RPMI7951 (cell line): ENCODE measurements at regions not wholly inside any gene's neighbourhood (a gene's known extent, or its start where the extent isn't known, plus 50 kb on each side); places are given as distances from the start of the nearest gene placed in this dataset.
A peak's percentile ranks its signal among the peaks of the same experiment; 100 is the strongest.
"Not testable (repeated sequence)": the region's sequence is repeated elsewhere in the genome, so short reads cannot be mapped to it uniquely, and the experiment has no call there.

Source experiments
- DNase-seq: peaks from one replicate; pipeline ENCODE4 v3.0.0-alpha.2; 2012; ENCODE audit warnings: low read depth

DNA sequence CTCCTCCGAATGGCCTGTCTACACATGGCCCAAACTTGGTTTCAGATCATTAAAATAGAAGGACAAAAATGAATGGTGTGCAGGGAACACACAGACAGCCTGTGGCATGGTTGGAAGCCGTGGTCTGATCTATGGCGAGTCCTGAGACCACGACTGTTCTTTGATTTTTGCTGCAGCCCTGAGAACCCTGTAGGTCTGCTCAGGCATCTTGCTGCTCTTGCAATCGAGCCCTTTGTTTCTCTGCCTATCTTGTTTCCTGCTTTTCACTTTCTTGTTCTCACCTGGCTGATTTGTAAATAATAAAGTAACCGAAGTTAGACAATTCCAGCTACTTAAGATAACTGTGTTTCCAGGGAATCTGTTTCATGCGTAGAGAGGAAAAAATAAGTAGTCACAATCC lies 54.1 kb upstream of the NBPF9 start:
- DNase-seq, result not testable (repeated sequence)

DNA sequence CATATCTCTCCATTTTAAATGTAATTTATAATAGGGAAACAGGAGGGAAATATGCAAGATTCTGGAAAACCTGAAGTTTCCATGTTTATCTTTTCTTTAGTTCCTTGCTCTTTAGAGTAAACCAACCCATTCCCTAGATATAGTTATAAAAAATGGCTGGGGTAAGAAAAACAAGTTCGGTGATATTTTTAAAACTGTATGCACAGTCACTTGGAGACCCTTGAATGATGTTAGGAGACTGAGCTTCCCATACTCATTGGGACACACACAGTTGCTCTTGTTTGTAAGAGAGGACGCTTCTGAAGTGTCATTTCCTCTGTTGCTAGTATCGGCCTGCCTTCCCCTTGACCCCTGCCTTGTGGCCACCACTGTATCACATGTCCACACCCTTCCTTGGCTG lies 55.0 kb upstream of the NBPF9 start:
- peak; percentile 2 for DNase-seq

DNA sequence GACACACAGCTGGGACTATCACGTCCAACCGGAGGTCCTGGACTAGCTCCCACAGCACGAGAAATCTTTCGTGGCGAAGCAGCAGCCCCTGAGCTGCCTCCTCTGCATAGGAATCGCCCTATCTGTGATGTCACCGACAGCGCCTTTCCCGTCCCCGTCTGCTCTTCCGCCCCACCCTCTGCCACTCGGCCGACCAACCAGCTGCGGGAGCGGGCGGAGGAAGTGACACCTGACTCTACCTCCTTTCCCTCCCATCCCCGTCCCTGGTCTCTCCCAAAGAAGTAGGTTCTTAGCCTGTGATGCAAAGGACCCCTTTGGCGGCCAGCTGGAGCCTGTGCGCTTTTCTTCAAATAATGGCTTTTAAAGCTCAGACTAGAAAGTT lies 59.7 kb upstream of the NBPF9 start:
- not testable (repeated sequence) for DNase-seq

DNA sequence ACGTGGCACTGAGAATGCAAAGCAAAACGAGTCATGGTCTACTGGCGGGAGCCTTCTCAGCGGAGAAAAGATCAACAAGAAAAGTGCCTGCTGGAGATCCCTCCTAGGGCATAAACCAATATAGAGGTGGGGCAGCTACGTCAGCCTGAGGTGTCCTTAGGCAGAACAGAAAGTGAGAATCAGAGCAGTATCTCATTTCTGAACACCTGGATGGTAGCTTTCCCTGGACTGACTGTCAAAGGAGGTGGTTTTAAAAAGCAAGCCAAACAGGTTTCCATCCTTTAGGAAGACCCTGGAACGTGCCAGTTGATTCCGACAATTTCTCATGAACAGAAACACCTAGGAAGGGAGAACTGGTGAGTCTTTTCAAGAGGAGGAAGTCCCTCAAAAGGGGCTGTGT lies 71.4 kb upstream of the NBPF9 start:
- DNase-seq, result not testable (repeated sequence)

DNA sequence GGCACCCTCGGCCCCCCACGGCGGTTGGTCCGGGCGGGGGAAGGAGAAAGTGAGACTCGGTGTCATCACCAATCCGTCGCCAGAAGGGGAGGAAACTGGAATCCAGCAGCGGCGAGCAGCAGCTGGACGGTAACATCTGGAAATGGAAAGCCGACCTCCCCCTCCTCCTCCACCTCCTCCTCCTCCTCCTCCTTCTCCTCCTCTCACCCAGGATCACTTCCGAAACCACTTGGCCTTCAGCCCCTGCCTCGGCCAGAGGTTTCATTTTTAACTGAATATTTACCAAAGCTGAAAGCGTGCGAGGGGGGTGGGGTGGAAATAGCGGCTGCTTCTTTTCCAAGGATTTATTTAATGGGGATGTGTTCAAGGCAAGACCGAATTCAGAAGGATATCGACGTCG lies 72.5 kb upstream of the NBPF9 start:
- not testable (repeated sequence) for DNase-seq

DNA sequence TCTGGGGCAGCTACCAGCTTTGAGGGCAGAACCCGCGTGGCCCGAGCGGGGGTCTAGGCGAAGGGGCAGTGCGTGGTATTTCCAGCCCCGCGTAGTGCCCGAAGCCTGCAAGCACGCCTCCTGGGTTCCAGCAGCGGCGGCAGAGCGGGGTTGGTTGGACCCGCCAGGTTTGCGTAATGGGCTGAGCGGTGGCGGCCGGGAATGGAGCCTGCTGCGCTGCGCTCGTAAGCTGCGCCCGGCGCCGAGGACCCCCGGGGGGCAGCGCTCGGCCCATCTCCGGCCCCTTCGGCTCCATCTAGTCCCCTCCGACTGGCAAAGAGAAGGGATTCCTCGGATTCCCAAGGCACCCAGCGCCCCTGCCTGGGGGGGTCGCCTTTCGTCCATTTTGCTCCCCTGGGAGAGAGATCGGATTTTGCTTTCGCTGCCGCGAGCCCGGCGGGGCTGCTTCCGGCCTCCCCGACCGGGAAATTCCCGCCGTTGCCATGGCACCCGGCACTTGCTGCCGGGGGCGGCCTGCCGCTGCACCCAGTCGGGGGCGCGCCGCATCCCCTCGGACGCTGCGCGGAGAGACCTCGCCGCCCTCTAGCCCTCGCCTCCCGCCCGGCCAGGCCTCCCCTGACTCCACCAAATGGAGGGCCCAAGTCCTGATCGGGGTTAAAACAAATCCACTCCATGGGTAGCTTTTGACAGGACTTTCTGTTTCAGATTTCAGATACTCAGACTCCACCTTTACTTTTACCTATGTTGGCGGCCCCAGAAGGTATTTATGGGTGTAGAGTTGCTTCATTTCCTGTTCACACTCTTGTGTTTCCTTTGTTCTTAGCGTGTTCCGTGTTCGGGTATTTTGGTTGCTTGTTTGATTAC lies 73.3 kb upstream of the NBPF9 start:
- DNase-seq, result peak; percentile 46

DNA sequence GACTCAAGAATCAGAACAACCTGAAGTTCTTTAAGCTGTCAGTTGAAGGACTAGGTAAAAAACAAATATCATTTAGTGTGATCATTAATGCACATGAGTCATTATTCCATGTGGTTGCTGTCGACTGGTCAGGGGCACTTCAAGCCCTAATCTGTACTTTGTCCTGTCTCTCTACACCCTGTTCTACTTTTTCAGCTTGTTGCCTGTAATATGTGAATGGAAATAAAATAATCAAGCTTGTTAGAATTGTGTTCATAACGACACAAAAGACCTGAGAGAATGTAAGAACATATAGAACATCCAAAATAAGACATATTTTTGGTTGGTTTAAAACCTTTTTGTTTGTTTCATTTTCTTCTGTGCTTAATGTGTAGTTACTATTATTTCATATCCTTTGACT lies 87.4 kb upstream of the NBPF9 start:
- DNase-seq, result not testable (repeated sequence)

DNA sequence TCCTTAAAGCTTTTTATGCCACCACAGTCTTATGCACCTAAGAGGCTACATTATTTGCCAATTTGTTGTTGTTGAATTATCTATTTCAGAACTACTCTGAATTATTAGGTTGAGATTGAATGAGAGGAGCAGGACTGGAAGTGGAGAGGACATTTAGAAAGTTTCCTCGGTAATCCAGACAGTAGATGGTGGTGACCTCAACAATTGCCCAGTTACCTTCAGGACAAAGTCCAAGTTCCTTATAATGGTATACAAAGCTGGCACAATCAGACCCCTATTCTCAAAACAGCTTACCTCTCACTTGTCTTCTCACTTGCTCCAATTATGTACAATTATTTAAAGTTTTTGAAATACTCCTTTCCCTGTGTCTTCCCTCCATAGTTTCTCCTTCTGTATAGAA lies 93.3 kb upstream of the NBPF9 start:
- not testable (repeated sequence) for DNase-seq

DNA sequence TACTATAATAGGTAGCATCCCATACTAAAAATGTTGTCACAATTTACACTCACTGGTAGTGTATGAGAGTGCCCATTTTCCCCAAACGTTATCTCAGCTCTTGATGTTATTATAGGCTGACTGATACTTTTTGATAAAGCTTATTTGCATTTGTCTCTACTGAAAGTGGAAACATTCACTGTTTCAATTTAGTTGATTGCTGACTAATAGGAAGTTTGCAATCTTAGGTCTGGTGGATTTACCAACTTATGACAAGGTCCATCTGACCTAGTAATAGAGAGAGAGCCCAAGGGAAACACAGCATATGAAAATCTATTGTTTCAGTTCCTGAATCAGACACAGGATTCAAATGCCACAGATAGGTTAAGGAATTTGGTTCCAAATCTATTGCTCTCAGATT lies 97.2 kb upstream of the NBPF9 start:
- DNase-seq, result not testable (repeated sequence)

DNA sequence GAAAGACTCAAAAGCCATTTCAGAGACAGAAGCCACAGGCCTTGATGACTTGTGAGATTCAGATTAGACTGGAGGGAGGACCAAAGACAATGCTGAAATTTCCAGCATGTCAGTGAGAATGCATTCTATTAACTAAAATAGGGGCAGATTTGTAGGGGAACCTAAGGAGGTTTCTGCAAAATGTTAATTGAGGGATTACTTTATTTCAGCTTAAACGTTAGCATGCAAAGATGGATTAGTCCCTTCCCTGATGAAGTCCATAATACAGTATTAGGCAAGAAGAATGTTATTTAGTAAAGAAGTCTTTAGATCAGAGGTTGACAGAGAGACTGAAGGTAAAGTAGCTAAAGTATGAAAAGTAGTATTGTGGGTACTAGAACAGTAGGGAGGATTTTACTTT lies 98.9 kb upstream of the NBPF9 start:
- not testable (repeated sequence) for DNase-seq

DNA sequence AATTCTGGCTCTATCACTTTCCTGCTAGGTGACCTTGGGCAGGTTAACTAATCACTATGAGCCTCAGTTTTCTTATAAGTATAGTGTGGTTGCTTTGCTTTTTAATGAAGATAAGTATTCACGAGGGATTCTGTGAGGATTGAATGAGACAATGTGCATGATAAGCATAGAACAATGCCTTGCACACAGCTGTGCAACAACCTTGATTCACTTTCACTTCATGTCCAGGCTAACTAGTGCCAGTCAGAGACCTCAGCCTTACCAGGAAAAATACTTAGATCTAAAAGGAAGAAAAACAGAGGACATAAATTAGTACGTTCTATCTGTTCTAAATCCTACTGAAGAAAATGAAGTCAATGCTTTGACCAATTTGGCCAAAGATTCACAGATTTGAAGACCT lies 101.0 kb upstream of the NBPF9 start:
- DNase-seq, result not testable (repeated sequence)

DNA sequence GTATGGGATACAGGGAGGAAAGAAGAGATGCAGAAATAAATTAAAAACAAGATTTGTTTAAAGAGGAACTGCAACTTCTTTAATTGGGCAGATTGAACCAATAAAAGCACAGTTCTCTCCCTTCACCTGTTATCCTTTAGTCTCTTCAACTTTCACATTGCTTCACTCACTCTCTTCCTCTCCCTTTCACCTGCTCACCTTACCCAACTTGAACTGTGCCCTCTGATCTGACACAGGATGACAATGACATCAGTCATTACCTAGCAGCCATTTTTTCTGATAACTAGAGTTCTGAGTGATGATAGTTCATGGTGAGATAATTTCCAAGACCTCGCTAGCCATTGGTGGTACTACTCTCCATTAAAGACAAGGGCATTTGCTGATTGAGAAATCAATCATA lies 105.5 kb upstream of the NBPF9 start:
- not testable (repeated sequence) for DNase-seq

DNA sequence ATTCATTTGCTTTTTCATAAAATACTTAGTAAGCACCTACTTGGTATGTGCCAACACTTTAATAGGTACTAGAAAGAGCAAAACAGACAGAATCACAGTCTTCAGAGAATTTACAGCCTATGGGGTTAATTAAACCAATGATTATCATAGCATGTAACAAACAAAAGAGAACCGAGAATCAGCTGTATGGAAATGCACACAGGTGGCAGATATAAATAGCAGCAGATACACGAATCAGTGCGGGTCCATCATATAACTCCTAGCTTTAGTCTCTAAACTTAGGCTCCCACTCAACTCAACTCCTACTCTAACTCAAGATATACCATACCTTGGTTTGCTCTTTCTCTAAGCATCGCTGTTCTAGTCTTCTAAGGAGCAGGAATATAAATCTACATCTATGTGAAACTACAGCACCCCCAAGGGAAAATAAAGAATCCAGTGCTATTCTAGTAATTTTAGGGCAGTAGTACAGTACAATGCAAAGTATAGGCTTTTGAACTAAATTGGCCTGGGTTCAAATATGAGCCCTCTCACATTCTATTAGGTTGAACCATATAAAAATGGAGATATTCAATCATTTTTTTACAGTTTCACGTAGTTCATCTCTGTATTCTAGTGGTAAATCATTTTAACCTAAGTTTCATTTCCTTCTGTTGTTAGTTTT lies 108.5 kb upstream of the NBPF9 start:
- not testable (repeated sequence) for DNase-seq

DNA sequence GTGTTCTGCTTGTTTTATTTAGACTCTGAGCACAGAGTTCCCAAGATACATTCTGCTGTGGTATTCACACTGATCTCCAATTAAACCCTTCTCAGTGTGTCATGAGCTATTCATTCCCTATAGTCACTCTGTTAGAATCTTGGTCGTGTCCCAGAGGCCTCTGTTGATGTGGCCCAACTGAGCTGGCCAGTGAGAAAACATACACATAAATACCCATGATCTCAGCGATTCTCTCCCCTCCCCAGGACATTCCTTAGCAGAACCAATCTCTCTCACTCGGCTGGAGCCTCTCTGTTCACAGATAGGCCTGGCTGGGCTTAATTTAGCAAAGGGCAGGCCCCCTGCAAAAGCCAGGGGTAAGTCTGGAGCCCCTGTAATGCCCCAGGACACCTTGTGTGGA lies 109.6 kb upstream of the NBPF9 start:
- not testable (repeated sequence) for DNase-seq

DNA sequence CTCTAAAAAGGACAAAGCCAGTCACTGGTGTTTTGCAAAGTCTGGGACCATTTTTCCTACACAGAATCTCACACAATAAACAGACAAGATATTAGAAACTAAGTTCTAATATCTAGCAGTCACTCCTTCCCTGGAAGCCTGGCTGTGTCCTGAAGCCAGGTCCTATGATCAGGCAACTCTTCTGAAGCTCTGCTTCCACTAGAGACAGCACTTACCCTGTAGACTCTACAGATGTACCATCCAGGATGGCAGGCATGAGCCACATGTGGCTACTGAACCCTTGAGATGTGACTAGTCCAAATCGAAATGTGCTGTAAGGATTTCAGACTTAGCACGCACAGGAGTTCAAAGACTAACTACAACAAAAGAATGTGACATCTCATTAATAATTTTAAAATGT lies 110.3 kb upstream of the NBPF9 start:
- not testable (repeated sequence) for DNase-seq

DNA sequence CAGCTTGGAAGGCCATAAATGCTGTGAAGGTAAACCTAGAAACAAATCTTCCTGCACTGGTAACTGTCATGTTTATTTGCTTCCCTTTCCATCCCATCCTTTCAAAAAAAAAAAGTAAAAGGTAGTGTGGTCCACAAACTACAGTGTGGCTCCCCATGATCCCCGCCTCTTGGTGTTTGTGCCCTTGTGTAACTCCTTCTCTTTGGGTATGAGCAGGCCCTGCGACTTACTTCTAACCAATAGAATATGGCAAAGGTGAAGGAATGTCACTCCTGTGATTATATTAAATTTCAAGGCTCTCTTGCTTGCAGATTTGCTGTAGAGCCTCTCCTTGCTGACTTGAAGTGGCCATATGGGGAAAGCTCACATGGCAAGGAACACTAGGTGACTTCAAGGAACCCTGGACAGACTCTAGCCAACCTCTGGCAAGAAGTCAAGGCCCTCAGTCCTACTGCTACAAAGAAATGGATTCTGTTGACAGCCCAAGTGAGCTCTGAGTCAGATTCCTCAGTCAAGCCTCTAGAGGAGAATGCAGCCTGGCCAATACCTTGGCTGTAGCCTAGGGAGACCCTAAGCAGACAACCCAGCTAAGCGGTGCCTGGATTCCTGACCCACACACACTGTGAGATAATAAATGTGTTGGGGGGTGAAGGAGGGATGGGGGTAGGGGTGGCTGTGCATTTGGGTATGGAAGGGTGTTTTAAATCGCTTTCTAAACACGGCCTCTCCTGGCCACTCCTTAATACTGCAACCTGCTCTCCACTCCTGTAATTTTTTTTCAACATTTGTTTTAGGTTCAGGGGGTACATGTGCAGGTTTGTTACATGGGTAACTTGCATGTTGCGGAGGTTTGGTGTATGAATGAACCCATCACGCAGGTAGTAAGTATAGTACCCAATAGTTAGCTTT lies 115.0 kb upstream of the NBPF9 start:
- not testable (repeated sequence) for DNase-seq

DNA sequence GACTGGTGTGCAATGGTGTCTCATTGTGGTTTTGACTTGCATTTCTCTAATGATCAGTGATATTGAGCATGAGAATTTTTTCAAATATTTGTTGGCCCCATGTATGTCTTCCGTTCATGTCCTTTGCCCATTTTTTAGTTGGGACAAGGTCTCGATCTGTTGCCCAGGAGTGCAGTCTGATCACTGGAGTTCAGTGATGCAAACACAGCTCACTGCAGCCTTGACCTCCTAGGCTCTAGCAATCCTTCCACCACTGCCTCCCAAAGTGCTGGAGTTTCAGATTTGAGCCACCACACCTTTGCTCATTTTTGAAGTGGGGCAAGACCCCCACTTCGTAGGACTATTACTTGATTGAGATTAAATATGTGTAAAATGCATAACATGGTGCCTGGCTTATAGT lies 116.2 kb upstream of the NBPF9 start:
- DNase-seq, result not testable (repeated sequence)

DNA sequence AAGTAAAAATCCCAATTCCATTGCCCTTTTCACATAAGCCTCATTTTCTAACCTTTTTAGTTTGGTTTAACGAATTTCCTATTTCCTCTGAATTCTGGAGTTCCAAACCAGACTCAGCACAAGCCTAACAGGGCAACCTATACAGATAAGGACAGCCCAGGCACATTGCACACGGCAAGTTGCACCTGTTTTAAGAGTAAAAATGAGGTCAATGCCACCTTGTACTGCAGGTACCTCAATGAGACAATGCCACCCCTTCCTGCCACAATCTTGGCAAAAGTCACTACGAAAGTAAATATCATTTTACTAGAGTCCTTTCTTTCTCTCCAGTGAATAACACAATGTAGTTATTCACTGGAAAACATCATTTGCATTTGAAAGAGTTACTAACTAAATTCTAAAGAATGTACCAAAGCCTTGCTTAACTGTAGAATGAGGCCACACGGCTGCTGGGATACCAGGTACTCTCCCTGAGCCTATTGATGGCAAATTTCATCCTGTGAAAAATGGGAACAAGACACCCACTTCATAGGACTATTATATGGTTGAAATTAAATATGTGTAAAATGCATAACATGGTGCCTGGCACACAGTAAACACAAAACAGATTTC lies 117.2 kb upstream of the NBPF9 start:
- not testable (repeated sequence) for DNase-seq

DNA sequence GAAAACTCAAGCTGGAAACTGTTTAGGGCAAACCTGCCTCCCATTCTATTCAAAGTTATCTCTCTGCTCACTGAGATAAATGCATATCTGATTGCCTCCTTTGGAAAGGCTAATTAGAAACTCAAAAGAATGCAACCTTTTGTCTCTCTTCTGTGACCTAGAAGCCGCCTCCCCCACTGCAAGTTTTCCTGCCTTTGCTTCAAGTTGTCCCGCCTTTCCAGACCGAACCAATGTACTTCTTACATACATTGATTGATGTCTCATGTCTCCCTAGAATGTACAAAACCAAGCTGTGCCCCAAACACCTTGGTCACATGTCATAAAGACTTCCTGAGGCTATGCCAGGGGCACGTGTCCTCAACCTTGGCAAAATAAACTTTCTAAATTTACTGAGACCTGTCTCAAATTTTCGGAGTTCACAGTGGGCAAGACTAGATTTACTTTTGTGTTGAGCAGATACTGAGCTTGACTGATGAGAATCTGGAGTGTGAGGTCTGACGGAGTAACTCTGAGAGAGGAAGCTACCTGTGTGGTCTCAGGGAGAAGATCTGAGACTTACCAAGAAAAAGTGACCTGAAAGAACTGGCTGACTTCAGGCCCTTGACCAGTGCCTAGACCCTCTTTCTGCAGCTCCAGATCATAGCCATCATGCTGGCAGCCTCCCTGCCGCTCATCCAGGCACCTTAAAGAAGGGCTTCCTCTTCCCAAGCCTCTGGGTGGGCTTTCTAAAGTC lies 124.7 kb upstream of the NBPF9 start:
- DNase-seq, result not testable (repeated sequence)

DNA sequence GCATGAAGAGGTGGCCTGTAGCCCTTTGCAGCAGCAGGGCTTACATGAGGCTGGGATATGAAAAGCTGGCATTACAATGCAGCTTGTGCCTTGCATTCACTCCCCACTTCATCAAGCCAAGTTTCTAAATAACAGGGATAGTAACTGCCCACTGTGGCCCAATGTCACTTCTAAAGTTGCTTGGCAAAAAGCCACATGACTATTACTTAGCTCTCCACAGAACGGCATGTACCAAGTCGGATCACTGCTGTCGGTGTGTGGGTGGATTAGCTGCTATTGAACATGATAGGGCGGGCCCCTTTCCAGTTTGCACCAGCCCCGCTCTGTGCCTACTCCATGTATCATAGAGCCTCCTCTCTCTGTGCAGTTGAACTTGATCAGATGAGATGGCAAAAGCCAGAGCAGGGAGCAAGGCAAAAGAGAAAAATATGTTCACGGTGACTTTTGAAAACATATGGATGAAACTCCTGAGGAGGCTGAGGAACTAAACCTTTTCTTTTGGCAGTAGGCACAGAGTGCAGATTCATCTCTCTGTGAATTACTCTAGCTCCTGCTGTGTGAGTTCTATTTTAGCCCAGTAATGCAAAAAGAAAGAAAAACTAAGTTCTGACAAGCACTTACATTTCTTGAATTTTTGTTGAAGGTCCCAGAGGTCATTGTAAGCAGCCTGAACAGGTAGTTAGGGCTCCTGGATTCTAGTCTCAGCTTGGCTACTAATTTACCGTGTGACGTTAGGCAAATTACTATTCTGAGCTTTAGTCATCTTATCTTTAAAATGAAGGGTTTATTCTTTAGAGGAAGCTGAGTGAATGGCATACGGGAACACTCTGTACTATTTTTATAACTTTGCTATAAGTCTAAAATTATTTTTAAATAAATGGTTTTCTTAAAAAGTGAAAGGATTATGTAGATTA lies 125.6 kb upstream of the NBPF9 start:
- DNase-seq, result not testable (repeated sequence)
